ENCODE measurements at regions not wholly inside any gene's neighbourhood (a gene's known extent, or its start where the extent isn't known, plus 50 kb on each side); places are given as distances from the start of the nearest gene placed in this dataset.

DNA sequence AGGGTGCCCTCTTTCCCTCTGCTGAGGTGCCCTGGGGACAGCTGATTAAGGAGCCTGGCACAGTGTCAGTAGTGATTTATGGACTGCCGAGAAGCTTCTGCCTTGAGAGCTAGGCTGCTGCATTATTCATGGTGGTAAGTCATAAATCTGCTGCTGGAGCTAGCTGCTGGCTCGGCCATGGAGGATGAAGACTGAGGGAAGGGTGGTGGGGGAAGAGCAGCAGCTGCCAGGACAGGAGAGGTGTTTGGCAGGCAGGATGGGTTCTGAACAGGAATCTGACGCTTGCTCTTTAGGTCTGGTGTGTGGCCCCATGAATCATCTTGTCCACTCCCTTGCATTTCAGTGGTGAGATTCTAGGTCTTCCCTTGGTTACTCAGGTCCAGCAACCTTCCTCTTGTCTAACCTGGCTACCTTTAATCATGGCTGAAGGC is 296.3 kb downstream of the DYSF start:
- DNase-seq = no peak
- H3K4me1 Mint-ChIP-seq (ENCODE audit: low read depth, unreplicated experiment) = peaks cover 34% of the 10 kb centered on the region
- TF ChIP-seq, protein P1, sequence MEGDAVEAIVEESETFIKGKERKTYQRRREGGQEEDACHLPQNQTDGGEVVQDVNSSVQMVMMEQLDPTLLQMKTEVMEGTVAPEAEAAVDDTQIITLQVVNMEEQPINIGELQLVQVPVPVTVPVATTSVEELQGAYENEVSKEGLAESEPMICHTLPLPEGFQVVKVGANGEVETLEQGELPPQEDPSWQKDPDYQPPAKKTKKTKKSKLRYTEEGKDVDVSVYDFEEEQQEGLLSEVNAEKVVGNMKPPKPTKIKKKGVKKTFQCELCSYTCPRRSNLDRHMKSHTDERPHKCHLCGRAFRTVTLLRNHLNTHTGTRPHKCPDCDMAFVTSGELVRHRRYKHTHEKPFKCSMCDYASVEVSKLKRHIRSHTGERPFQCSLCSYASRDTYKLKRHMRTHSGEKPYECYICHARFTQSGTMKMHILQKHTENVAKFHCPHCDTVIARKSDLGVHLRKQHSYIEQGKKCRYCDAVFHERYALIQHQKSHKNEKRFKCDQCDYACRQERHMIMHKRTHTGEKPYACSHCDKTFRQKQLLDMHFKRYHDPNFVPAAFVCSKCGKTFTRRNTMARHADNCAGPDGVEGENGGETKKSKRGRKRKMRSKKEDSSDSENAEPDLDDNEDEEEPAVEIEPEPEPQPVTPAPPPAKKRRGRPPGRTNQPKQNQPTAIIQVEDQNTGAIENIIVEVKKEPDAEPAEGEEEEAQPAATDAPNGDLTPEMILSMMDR (IDR thresholded peaks at IDR 0.05; ENCODE audit: unreplicated experiment) = no peak
- BruUV-seq (replicated peaks) = no TSS peak
- intact Hi-C loops (cut with micrococcal nuclease; ENCODE audit: unreplicated experiment) = no loop called here
- peaks cover 4% of the 10 kb centered on the region for H3K9me3 Mint-ChIP-seq (ENCODE audit: low read depth, unreplicated experiment)
- CTCF ChIA-PET = interaction anchor here (0.6 kb wide), 1 partner anchor 522 kb away, joined by 3 read pairs; the partner anchor contains the start of gene PAIP2B
- peaks cover 9% of the 10 kb centered on the region for H3K27me3 Mint-ChIP-seq (ENCODE audit: unreplicated experiment)
- no peak overlapping the region for H3K27ac Mint-ChIP-seq (ENCODE audit: unreplicated experiment)
- H3K36me3 Mint-ChIP-seq (ENCODE audit: insufficient read depth, unreplicated experiment) = no peaks in the 10 kb centered on the region
- H3K4me3 Mint-ChIP-seq (ENCODE audit: low read depth, unreplicated experiment) = no peak overlapping the region

DNA sequence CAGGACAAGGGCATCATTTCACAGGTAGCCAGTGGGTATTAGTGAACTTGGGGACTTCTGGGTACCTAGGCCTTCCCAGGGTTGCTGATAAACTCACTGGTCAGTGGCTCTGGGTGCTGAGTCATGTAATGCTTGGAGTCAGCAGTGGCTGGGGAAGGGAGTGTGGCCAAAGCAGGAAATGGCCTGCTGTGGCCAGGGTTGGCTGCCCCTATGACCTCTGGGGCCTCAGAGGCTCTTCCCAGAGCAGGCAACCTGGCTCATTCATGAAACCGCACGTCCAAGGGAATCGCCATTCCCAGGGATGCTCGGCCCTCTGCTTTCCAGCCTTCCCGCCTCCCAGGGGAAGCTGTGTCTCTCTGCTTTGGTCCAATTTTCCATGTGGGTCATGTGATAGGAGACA is 294.9 kb downstream of the DYSF start:
- H3K4me1 Mint-ChIP-seq (ENCODE audit: low read depth, unreplicated experiment) = peaks cover 49% of the 10 kb centered on the region
- TF ChIP-seq, protein P1 (IDR thresholded peaks at IDR 0.05; ENCODE audit: unreplicated experiment) = no peak
- BruUV-seq (replicated peaks) = no TSS peak
- DNase-seq = no peak
- H3K36me3 Mint-ChIP-seq (ENCODE audit: insufficient read depth, unreplicated experiment) = no peaks in the 10 kb centered on the region
- peaks cover 9% of the 10 kb centered on the region for H3K27me3 Mint-ChIP-seq (ENCODE audit: unreplicated experiment)
- H3K4me3 Mint-ChIP-seq (ENCODE audit: low read depth, unreplicated experiment) = no peak overlapping the region
- CTCF ChIA-PET = no interaction called here
- H3K9me3 Mint-ChIP-seq (ENCODE audit: low read depth, unreplicated experiment) = peaks cover 4% of the 10 kb centered on the region
- intact Hi-C loops (cut with micrococcal nuclease; ENCODE audit: unreplicated experiment) = no loop called here
- no peak overlapping the region for H3K27ac Mint-ChIP-seq (ENCODE audit: unreplicated experiment)

GRCh38 chr2:71747559-71747958 is 294.2 kb downstream of the DYSF start:
- peak; percentile 47 for DNase-seq
- CTCF ChIA-PET = interaction anchor here (0.8 kb wide), 1 partner anchor 50 kb away, joined by 3 read pairs; no protein-coding TSS in a partner anchor
- peak overlapping the region; percentile 52 for H3K27ac Mint-ChIP-seq (ENCODE audit: unreplicated experiment)
- TF ChIP-seq, protein P1 (IDR thresholded peaks at IDR 0.05; ENCODE audit: unreplicated experiment) = no peak
- H3K36me3 Mint-ChIP-seq (ENCODE audit: insufficient read depth, unreplicated experiment) = no peaks in the 10 kb centered on the region
- H3K27me3 Mint-ChIP-seq (ENCODE audit: unreplicated experiment) = peaks cover 9% of the 10 kb centered on the region
- no TSS peak for BruUV-seq (replicated peaks)
- peaks cover 4% of the 10 kb centered on the region for H3K9me3 Mint-ChIP-seq (ENCODE audit: low read depth, unreplicated experiment)
- intact Hi-C loops (cut with micrococcal nuclease; ENCODE audit: unreplicated experiment) = no loop called here
- peaks cover 49% of the 10 kb centered on the region for H3K4me1 Mint-ChIP-seq (ENCODE audit: low read depth, unreplicated experiment)
- no peak overlapping the region for H3K4me3 Mint-ChIP-seq (ENCODE audit: low read depth, unreplicated experiment)

GRCh38 chr2:71746946-71747501 is 293.7 kb downstream of the DYSF start:
- no peaks in the 10 kb centered on the region for H3K36me3 Mint-ChIP-seq (ENCODE audit: insufficient read depth, unreplicated experiment)
- DNase-seq = peak; percentile 29
- CTCF ChIA-PET = interaction anchor here (0.8 kb wide), 1 partner anchor 51 kb away, joined by 3 read pairs; no protein-coding TSS in a partner anchor
- H3K9me3 Mint-ChIP-seq (ENCODE audit: low read depth, unreplicated experiment) = peaks cover 3% of the 10 kb centered on the region
- no peak overlapping the region for H3K4me3 Mint-ChIP-seq (ENCODE audit: low read depth, unreplicated experiment)
- TF ChIP-seq, protein P1 (IDR thresholded peaks at IDR 0.05; ENCODE audit: unreplicated experiment) = no peak
- no TSS peak for BruUV-seq (replicated peaks)
- intact Hi-C loops (cut with micrococcal nuclease; ENCODE audit: unreplicated experiment) = no loop called here
- peak overlapping the region; percentile 52 for H3K27ac Mint-ChIP-seq (ENCODE audit: unreplicated experiment)
- peaks cover 8% of the 10 kb centered on the region for H3K27me3 Mint-ChIP-seq (ENCODE audit: unreplicated experiment)
- H3K4me1 Mint-ChIP-seq (ENCODE audit: low read depth, unreplicated experiment) = peaks cover 49% of the 10 kb centered on the region

All from Calu3 (cell line).